Neural progenitor cell (in vitro differentiated cells): ENCODE measurements at regions not wholly inside any gene's neighbourhood (a gene's known extent, or its start where the extent isn't known, plus 50 kb on each side); places are given as distances from the start of the nearest gene placed in this dataset.

Source experiments
- DNase-seq: peaks from one replicate; pipeline ENCODE4 v3.0.0-alpha.2; 2016; ENCODE audit warnings: low spot score
- H2AFZ ChIP-seq: fragments of 200-600 bp; sonication (generic); replicated peaks from 2 replicates; pipeline ENCODE4 v1.6.1; 2016; ENCODE audit warnings: antibody characterized with exemption
- H3F3A ChIP-seq: fragments of 200-600 bp; sonication (generic); 2 replicates; pipeline ENCODE4 v1.6.1; 2016; ENCODE audit warnings: antibody characterized with exemption, low read depth
- H3K27ac ChIP-seq: fragments of 200-600 bp; sonication (generic); 2 replicates; pipeline ENCODE4 v1.5.1; 2016; ENCODE audit warnings: mild to moderate bottlenecking
- H3K27me3 ChIP-seq: fragments of 200-600 bp; sonication (generic); 2 replicates; pipeline ENCODE4 v1.6.1; 2016; ENCODE audit warnings: mild to moderate bottlenecking, moderate library complexity
- H3K36me3 ChIP-seq: fragments of 200-600 bp; sonication (generic); 2 replicates; pipeline ENCODE4 v1.5.1; 2016
- H3K4me1 ChIP-seq: fragments of 200-600 bp; sonication (generic); 2 replicates; pipeline ENCODE4 v1.6.1; 2016; ENCODE audit warnings: mixed run types
- H3K4me2 ChIP-seq: fragments of 200-600 bp; sonication (generic); 2 replicates; pipeline ENCODE4 v1.6.1; 2016
- H3K4me3 ChIP-seq: fragments of 200-600 bp; sonication (generic); 2 replicates; pipeline ENCODE4 v1.5.1; 2016
- H3K79me2 ChIP-seq: fragments of 200-600 bp; sonication (generic); 2 replicates; pipeline ENCODE4 v1.6.1; 2016; ENCODE audit warnings: low read depth
- H3K9ac ChIP-seq: fragments of 200-600 bp; sonication (generic); 2 replicates; pipeline ENCODE4 v1.6.1; 2016
- H3K9me3 ChIP-seq: fragments of 200-600 bp; sonication (generic); 2 replicates; pipeline ENCODE4 v1.5.1; 2016; ENCODE audit warnings: low read depth
- H4K20me1 ChIP-seq: fragments of 200-600 bp; sonication (generic); 2 replicates; pipeline ENCODE4 v1.6.1; 2016; ENCODE audit warnings: low read depth
- H3K27ac Mint-ChIP-seq: 3 replicates; pipeline ENCODE4 v1.8.0; 2021; ENCODE audit warnings: mixed read lengths
- H3K27me3 Mint-ChIP-seq: 2 replicates; pipeline ENCODE4 v1.8.0; 2022; ENCODE audit warnings: low read depth, mild to moderate bottlenecking, inconsistent platforms, moderate library complexity, mixed read lengths; ENCODE audit not compliant: insufficient read depth
- H3K36me3 Mint-ChIP-seq: 3 replicates; pipeline ENCODE4 v1.8.0; 2021; ENCODE audit warnings: mixed read lengths
- H3K4me1 Mint-ChIP-seq: 3 replicates; pipeline ENCODE4 v1.8.0; 2021; ENCODE audit warnings: mixed read lengths
- H3K4me3 Mint-ChIP-seq: 3 replicates; pipeline ENCODE4 v1.8.0; 2021; ENCODE audit warnings: mild to moderate bottlenecking, moderate library complexity, mixed read lengths
- H3K9me3 Mint-ChIP-seq: 3 replicates; pipeline ENCODE4 v1.8.0; 2020; ENCODE audit warnings: mixed read lengths
- EZH2 ChIP-seq: fragments of 200-600 bp; sonication (generic); IDR thresholded peaks from 2 replicates; pipeline ENCODE4 v1.6.1; 2017; ENCODE audit warnings: antibody characterized with exemption, mild to moderate bottlenecking, moderate library complexity
- EZH2phosphoT487 ChIP-seq: fragments of 200-600 bp; sonication (generic); IDR thresholded peaks from 2 replicates; pipeline ENCODE4 v1.6.1; 2017; ENCODE audit warnings: antibody characterized with exemption
- TF ChIP-seq, protein P1 (sequence below): fragments of 200-600 bp; sonication (generic); IDR thresholded peaks from 2 replicates; pipeline ENCODE4 v1.5.1; 2017; ENCODE audit warnings: antibody characterized with exemption, mild to moderate bottlenecking

GRCh38 chr16:51434567-51435198 is 283.6 kb upstream of the SALL1 start:
- no peak for DNase-seq
- Histone ChIP-seq H4K20me1 (no peaks in the 10 kb centered on the region), H3K79me2 (no peaks in the 10 kb centered on the region), H3K4me1 (peaks cover 46% of the 10 kb centered on the region), H2AFZ (no peak overlapping the region), H3K27me3 (no peaks in the 10 kb centered on the region), H3K27ac (no peak overlapping the region), H3K4me3 (no peak overlapping the region), H3K9me3 (no peaks in the 10 kb centered on the region), H3K9ac (no peak overlapping the region), H3K4me2 (no peak overlapping the region), H3K36me3 (no peaks in the 10 kb centered on the region), H3F3A (peaks cover 3% of the 10 kb centered on the region)
- TF ChIP-seq, protein P1, sequence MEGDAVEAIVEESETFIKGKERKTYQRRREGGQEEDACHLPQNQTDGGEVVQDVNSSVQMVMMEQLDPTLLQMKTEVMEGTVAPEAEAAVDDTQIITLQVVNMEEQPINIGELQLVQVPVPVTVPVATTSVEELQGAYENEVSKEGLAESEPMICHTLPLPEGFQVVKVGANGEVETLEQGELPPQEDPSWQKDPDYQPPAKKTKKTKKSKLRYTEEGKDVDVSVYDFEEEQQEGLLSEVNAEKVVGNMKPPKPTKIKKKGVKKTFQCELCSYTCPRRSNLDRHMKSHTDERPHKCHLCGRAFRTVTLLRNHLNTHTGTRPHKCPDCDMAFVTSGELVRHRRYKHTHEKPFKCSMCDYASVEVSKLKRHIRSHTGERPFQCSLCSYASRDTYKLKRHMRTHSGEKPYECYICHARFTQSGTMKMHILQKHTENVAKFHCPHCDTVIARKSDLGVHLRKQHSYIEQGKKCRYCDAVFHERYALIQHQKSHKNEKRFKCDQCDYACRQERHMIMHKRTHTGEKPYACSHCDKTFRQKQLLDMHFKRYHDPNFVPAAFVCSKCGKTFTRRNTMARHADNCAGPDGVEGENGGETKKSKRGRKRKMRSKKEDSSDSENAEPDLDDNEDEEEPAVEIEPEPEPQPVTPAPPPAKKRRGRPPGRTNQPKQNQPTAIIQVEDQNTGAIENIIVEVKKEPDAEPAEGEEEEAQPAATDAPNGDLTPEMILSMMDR: no peak
- TF ChIP-seq EZH2: no peak
- no peak for TF ChIP-seq EZH2phosphoT487
- H3K4me1 Mint-ChIP-seq: peaks cover 37% of the 10 kb centered on the region
- no peak overlapping the region for H3K27ac Mint-ChIP-seq
- H3K4me3 Mint-ChIP-seq: no peak overlapping the region
- H3K9me3 Mint-ChIP-seq: no peaks in the 10 kb centered on the region
- H3K27me3 Mint-ChIP-seq: no peaks in the 10 kb centered on the region
- no peaks in the 10 kb centered on the region for H3K36me3 Mint-ChIP-seq

DNA sequence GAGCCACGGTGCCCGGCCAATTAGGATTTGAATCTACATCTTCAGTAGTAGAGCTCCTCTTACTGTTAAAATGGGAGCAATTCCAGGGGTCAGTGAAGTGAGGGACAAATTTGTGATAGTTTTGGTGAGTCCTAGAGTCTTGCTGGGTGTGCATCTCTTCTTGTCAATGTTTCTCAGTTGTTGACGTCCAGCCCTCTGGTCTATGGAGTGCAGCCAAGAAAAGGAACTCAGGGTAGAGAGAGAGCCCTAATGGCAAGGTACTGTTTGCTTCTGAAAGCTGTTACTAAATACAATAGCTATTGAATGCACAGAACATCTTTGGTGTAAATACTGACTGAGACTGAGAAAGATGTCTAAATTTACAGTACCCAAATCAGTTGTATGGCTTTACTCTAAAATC is 282.5 kb upstream of the SALL1 start:
- Histone ChIP-seq H3K27me3 (no peaks in the 10 kb centered on the region), H4K20me1 (no peaks in the 10 kb centered on the region), H3K36me3 (no peaks in the 10 kb centered on the region), H3K79me2 (no peaks in the 10 kb centered on the region), H3K9ac (no peak overlapping the region), H2AFZ (no peak overlapping the region), H3K4me1 (peaks cover 45% of the 10 kb centered on the region), H3K4me2 (no peak overlapping the region), H3F3A (peaks cover 13% of the 10 kb centered on the region), H3K9me3 (no peaks in the 10 kb centered on the region), H3K27ac (no peak overlapping the region), H3K4me3 (no peak overlapping the region)
- peak overlapping the region; percentile 38 for H3K27ac Mint-ChIP-seq
- no peak overlapping the region for H3K4me3 Mint-ChIP-seq
- H3K27me3 Mint-ChIP-seq: no peaks in the 10 kb centered on the region
- H3K36me3 Mint-ChIP-seq: no peaks in the 10 kb centered on the region
- TF ChIP-seq EZH2phosphoT487 (no peak), EZH2 (no peak)
- TF ChIP-seq, protein P1: no peak
- peaks cover 26% of the 10 kb centered on the region for H3K4me1 Mint-ChIP-seq
- DNase-seq: no peak
- no peaks in the 10 kb centered on the region for H3K9me3 Mint-ChIP-seq

GRCh38 chr16:51431517-51432241 is 280.6 kb upstream of the SALL1 start:
- H3K4me2 ChIP-seq: no peak overlapping the region
- H3K9me3 ChIP-seq: no peaks in the 10 kb centered on the region
- no peaks in the 10 kb centered on the region for H3K79me2 ChIP-seq
- H3K9ac ChIP-seq: no peak overlapping the region
- no peak overlapping the region for H3K4me3 ChIP-seq
- peaks cover 42% of the 10 kb centered on the region for H3K4me1 ChIP-seq
- no peak overlapping the region for H3K27ac ChIP-seq
- Mint-ChIP-seq H3K4me3 (no peak overlapping the region), H3K27me3 (no peaks in the 10 kb centered on the region), H3K27ac (no peak overlapping the region), H3K36me3 (no peaks in the 10 kb centered on the region), H3K4me1 (peaks cover 19% of the 10 kb centered on the region), H3K9me3 (no peaks in the 10 kb centered on the region)
- H3F3A ChIP-seq: peaks cover 16% of the 10 kb centered on the region
- no peak for TF ChIP-seq EZH2
- TF ChIP-seq EZH2phosphoT487: no peak
- TF ChIP-seq, protein P1: no peak
- H3K27me3 ChIP-seq: no peaks in the 10 kb centered on the region
- no peak overlapping the region for H2AFZ ChIP-seq
- no peaks in the 10 kb centered on the region for H4K20me1 ChIP-seq
- peak; percentile 26 for DNase-seq
- no peaks in the 10 kb centered on the region for H3K36me3 ChIP-seq
